ENCODE measurements at regions not wholly inside any gene's neighbourhood (a gene's known extent, or its start where the extent isn't known, plus 50 kb on each side); places are given as distances from the start of the nearest gene placed in this dataset.

GRCh38 chr4:124276461-124276860 lies 436.1 kb downstream of the ANKRD50 start:
- H3K9me3 ChIP-seq = no peaks in the 10 kb centered on the region
- no peaks in the 10 kb centered on the region for H3K27me3 ChIP-seq
- TF ChIP-seq POLR2A (IDR thresholded peaks at IDR 0.05) = no peak
- TF ChIP-seq, protein P1, sequence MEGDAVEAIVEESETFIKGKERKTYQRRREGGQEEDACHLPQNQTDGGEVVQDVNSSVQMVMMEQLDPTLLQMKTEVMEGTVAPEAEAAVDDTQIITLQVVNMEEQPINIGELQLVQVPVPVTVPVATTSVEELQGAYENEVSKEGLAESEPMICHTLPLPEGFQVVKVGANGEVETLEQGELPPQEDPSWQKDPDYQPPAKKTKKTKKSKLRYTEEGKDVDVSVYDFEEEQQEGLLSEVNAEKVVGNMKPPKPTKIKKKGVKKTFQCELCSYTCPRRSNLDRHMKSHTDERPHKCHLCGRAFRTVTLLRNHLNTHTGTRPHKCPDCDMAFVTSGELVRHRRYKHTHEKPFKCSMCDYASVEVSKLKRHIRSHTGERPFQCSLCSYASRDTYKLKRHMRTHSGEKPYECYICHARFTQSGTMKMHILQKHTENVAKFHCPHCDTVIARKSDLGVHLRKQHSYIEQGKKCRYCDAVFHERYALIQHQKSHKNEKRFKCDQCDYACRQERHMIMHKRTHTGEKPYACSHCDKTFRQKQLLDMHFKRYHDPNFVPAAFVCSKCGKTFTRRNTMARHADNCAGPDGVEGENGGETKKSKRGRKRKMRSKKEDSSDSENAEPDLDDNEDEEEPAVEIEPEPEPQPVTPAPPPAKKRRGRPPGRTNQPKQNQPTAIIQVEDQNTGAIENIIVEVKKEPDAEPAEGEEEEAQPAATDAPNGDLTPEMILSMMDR (IDR thresholded peaks at IDR 0.05) = no peak
- DNase-seq = no peak
- no peak overlapping the region for H3K4me3 ChIP-seq
- H3K36me3 ChIP-seq = no peaks in the 10 kb centered on the region
- no peak overlapping the region for H3K27ac ChIP-seq
- no peaks in the 10 kb centered on the region for H3K4me1 ChIP-seq

GRCh38 chr4:124277691-124278090 lies 434.8 kb downstream of the ANKRD50 start:
- H3K4me1 ChIP-seq = no peaks in the 10 kb centered on the region
- TF ChIP-seq POLR2A (IDR thresholded peaks at IDR 0.05) = no peak
- TF ChIP-seq, protein P1 (IDR thresholded peaks at IDR 0.05) = no peak
- H3K36me3 ChIP-seq = no peaks in the 10 kb centered on the region
- H3K9me3 ChIP-seq = no peaks in the 10 kb centered on the region
- H3K27ac ChIP-seq = no peak overlapping the region
- no peak for DNase-seq
- no peak overlapping the region for H3K4me3 ChIP-seq
- H3K27me3 ChIP-seq = no peaks in the 10 kb centered on the region

DNA sequence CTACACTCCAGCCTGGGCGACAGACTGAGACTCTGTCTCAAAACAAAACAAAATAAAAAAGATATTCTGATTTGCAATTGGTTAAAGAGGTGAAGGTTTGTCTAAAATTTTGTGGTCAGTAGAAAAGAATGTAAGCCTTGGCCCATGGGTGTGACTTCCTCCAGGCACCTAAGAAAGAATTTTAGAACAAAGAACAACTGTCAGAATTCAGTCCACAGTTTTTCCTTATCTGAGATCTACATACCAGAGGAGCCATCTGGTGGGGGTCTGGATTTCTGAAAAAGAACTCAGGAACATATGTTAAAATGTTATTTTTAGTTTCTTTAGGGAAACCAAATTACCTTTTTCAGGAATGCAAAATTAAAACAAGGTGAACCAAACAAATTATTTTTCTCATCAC lies 434.1 kb downstream of the ANKRD50 start:
- H3K4me1 ChIP-seq = no peaks in the 10 kb centered on the region
- no peak for TF ChIP-seq POLR2A (IDR thresholded peaks at IDR 0.05)
- TF ChIP-seq, protein P1 (IDR thresholded peaks at IDR 0.05) = no peak
- no peaks in the 10 kb centered on the region for H3K36me3 ChIP-seq
- no peaks in the 10 kb centered on the region for H3K9me3 ChIP-seq
- H3K27me3 ChIP-seq = no peaks in the 10 kb centered on the region
- no peak overlapping the region for H3K27ac ChIP-seq
- no peak overlapping the region for H3K4me3 ChIP-seq
- no peak for DNase-seq

DNA sequence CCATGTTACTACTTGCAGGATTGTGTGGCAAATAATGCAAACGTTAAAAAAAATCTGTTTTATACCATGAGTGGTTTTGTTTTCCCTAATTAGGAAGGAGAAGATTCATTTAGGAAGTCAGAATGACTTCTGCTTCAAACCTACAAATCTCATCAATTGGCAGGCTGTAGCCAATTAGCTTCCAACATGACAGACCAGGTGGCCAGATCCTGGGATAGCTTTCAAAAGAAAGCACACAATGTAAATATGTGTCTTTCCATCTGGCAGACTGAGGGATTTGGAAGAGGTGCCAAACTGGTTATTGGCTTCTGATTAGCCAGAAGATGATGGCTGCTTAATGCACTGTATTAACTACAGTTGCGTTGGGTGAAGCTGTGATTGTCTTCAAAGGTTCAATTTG lies 432.8 kb downstream of the ANKRD50 start:
- H3K36me3 ChIP-seq = no peaks in the 10 kb centered on the region
- H3K4me3 ChIP-seq = no peak overlapping the region
- no peaks in the 10 kb centered on the region for H3K4me1 ChIP-seq
- H3K9me3 ChIP-seq = no peaks in the 10 kb centered on the region
- H3K27ac ChIP-seq = no peak overlapping the region
- no peak for TF ChIP-seq POLR2A (IDR thresholded peaks at IDR 0.05)
- TF ChIP-seq, protein P1 (IDR thresholded peaks at IDR 0.05) = no peak
- no peak for DNase-seq
- no peaks in the 10 kb centered on the region for H3K27me3 ChIP-seq

GRCh38 chr4:124282301-124282898 lies 430.1 kb downstream of the ANKRD50 start:
- TF ChIP-seq, protein P1 (IDR thresholded peaks at IDR 0.05) = no peak
- TF ChIP-seq POLR2A (IDR thresholded peaks at IDR 0.05) = no peak
- Histone ChIP-seq H3K36me3 (no peaks in the 10 kb centered on the region), H3K4me1 (no peaks in the 10 kb centered on the region), H3K9me3 (no peaks in the 10 kb centered on the region), H3K27me3 (no peaks in the 10 kb centered on the region), H3K4me3 (no peak overlapping the region), H3K27ac (no peak overlapping the region)
- no peak for DNase-seq
